Upper lobe of left lung (tissue), 6 donors: ENCODE measurements at regions not wholly inside any gene's neighbourhood (a gene's known extent, or its start where the extent isn't known, plus 50 kb on each side); places are given as distances from the start of the nearest gene placed in this dataset.
A peak's percentile ranks its signal among the peaks of the same experiment; 100 is the strongest.

ENCODE experiments used
- ATAC-seq, 2 donors: fragments of 200-7000 bp; cut with Tn5 transposase; one replicate each; pipeline ENCODE4 v1.9.1; 2022; ENCODE audit warnings: mild to moderate bottlenecking in 2 of 2, moderate library complexity in 2 of 2; ENCODE audit not compliant: low FRiP score in 2 of 2
- DNase-seq, 2 donors: peaks; one replicate each; pipeline ENCODE4 v3.0.0-alpha.2; 2019 to 2020
- H3K27ac ChIP-seq, 4 donors: fragments of 200-600 bp; sonication (generic); one replicate each; pipeline ENCODE4 v1.5.1; 2016 to 2019
- H3K27me3 ChIP-seq, 4 donors: fragments of 200-600 bp; sonication (generic); one replicate each; pipeline ENCODE4 v1.5.1; 2017 to 2019
- H3K36me3 ChIP-seq, 4 donors: fragments of 200-600 bp; sonication (generic); one replicate each; pipeline ENCODE4 v1.5.1; 2016 to 2019
- H3K4me1 ChIP-seq, 4 donors: fragments of 200-600 bp; sonication (generic); one replicate each; pipeline ENCODE4 v1.5.1; 2018 to 2019
- H3K4me3 ChIP-seq, 4 donors: fragments of 200-600 bp; sonication (generic); one replicate each; pipeline ENCODE4 v1.5.1; 2017 to 2019; ENCODE audit warnings: mild to moderate bottlenecking in 2 of 4, moderate library complexity in 1 of 4
- H3K9me3 ChIP-seq, 4 donors: fragments of 200-600 bp; sonication (generic); one replicate each; pipeline ENCODE4 v1.5.1; 2018 to 2019
- CTCF ChIP-seq, 6 experiments: fragments of 450-650 bp in 4 of 6; fragments of 200-600 bp in 2 of 6; sonication (generic) in 2 of 6; IDR thresholded peaks; one replicate each; pipeline ENCODE4 v1.5.1; 2016 to 2019; ENCODE audit warnings: antibody characterized with exemption in 6 of 6
- EP300 ChIP-seq, 4 donors: sonication (generic); formaldehyde crosslinking; IDR thresholded peaks; one replicate each; pipeline ENCODE4 v1.5.1; 2017; ENCODE audit warnings: antibody characterized with exemption in 4 of 4, control low read depth in 2 of 4
- POLR2A ChIP-seq, 4 donors: fragments of 450-650 bp; IDR thresholded peaks; one replicate each; pipeline ENCODE4 v1.5.1; 2016 to 2017; ENCODE audit warnings: antibody characterized with exemption in 4 of 4, mild to moderate bottlenecking in 2 of 4
- POLR2AphosphoS5 ChIP-seq, 2 donors: sonication (generic); formaldehyde crosslinking; IDR thresholded peaks; one replicate each; pipeline ENCODE4 v1.5.1; 2017; ENCODE audit warnings: antibody characterized with exemption in 2 of 2
- WGBS, 2 donors: methylation state at CpG; one replicate each; pipeline ENCODE4 v1.1.5; 2017 to 2018; 5-methylcytosine and 5-hydroxymethylcytosine counted together
- donor health status: DM: no; HTN: no; CAD: no; lungs with moderate emphysema.
- donor health status: DM: no; HTN: yes; CAD: no; lungs with severe emphysema.

- no peak for DNase-seq
These were observed 228.6 kb upstream of the SDK2 start for GRCh38 chr17:73872816-73873215.

GRCh38 chr17:73874008-73874720, 229.9 kb upstream of the SDK2 start:
- Histone ChIP-seq H3K4me3 (no peak overlapping the region), H3K36me3 (no peaks in the 10 kb centered on the region), H3K27ac (no peak overlapping the region), H3K4me1 (no peaks in the 10 kb centered on the region), H3K27me3 (no peaks in the 10 kb centered on the region), H3K9me3 (no peaks in the 10 kb centered on the region)
- TF ChIP-seq POLR2AphosphoS5 (IDR thresholded peaks at IDR 0.05): no peak
- no peak for TF ChIP-seq POLR2A (IDR thresholded peaks at IDR 0.05)
- TF ChIP-seq CTCF (IDR thresholded peaks at IDR 0.05): no peak
- TF ChIP-seq EP300 (IDR thresholded peaks at IDR 0.05): no peak
- WGBS, 2 donors: 73 to 81% methylated on average over 6 of the region's 6 CpGs
- DNase-seq (no peak), ATAC-seq (no peak)

More at GRCh38 chr17:73872816-73873215, 228.6 kb upstream of the SDK2 start:
- Histone ChIP-seq H3K9me3 (no peaks in the 10 kb centered on the region), H3K4me3 (no peak overlapping the region), H3K27me3 (no peaks in the 10 kb centered on the region), H3K4me1 (no peaks in the 10 kb centered on the region), H3K27ac (no peak overlapping the region), H3K36me3 (no peaks in the 10 kb centered on the region)
- WGBS, 2 donors: 81 to 85% methylated on average over 3 of the region's 3 CpGs
- TF ChIP-seq CTCF (IDR thresholded peaks at IDR 0.05) (no peak), POLR2AphosphoS5 (IDR thresholded peaks at IDR 0.05) (no peak), POLR2A (IDR thresholded peaks at IDR 0.05) (no peak), EP300 (IDR thresholded peaks at IDR 0.05) (no peak)
- ATAC-seq: no peak

GRCh38 chr17:73875346-73875745, 231.1 kb upstream of the SDK2 start:
- TF ChIP-seq EP300 (IDR thresholded peaks at IDR 0.05) (no peak), CTCF (IDR thresholded peaks at IDR 0.05) (no peak), POLR2A (IDR thresholded peaks at IDR 0.05) (no peak), POLR2AphosphoS5 (IDR thresholded peaks at IDR 0.05) (no peak)
- WGBS, 2 donors: 41 to 46% methylated on average over 3 of the region's 3 CpGs
- no peaks in the 10 kb centered on the region for H3K9me3 ChIP-seq

GRCh38 chr17:73877962-73878361, 233.7 kb upstream of the SDK2 start:
- Histone ChIP-seq H3K36me3 (no peaks in the 10 kb centered on the region), H3K27ac (no peak overlapping the region), H3K9me3 (no peaks in the 10 kb centered on the region), H3K4me1 (no peaks in the 10 kb centered on the region), H3K27me3 (no peaks in the 10 kb centered on the region), H3K4me3 (no peak overlapping the region)
- DNase-seq: peak in 1 of 2 donors; percentile 52
- TF ChIP-seq POLR2AphosphoS5 (IDR thresholded peaks at IDR 0.05): no peak
- no peak for TF ChIP-seq EP300 (IDR thresholded peaks at IDR 0.05)
- TF ChIP-seq POLR2A (IDR thresholded peaks at IDR 0.05): no peak
- no peak for TF ChIP-seq CTCF (IDR thresholded peaks at IDR 0.05)
- WGBS, 2 donors: 77 to 78% methylated on average over 6 to 9 of the region's 9 CpGs
- ATAC-seq: no peak

More at GRCh38 chr17:73875346-73875745, 231.1 kb upstream of the SDK2 start:
- Histone ChIP-seq H3K4me3 (no peak overlapping the region), H3K4me1 (no peaks in the 10 kb centered on the region), H3K27ac (no peak overlapping the region), H3K27me3 (no peaks in the 10 kb centered on the region), H3K36me3 (no peaks in the 10 kb centered on the region)
- ATAC-seq (no peak), DNase-seq (no peak)

- no peaks in the 10 kb centered on the region for H3K27me3 ChIP-seq
- DNase-seq (peak in 1 of 2 donors; percentile 65), ATAC-seq (no peak)
- no peaks in the 10 kb centered on the region for H3K4me1 ChIP-seq
- no peak overlapping the region for H3K4me3 ChIP-seq
- WGBS, 2 donors: 81 to 93% methylated on average over 9 to 14 of the region's 14 CpGs
- H3K9me3 ChIP-seq: no peaks in the 10 kb centered on the region
- no peaks in the 10 kb centered on the region for H3K36me3 ChIP-seq
- no peak overlapping the region for H3K27ac ChIP-seq
- TF ChIP-seq CTCF (IDR thresholded peaks at IDR 0.05): no peak
- no peak for TF ChIP-seq EP300 (IDR thresholded peaks at IDR 0.05)
- TF ChIP-seq POLR2AphosphoS5 (IDR thresholded peaks at IDR 0.05): no peak
- TF ChIP-seq POLR2A (IDR thresholded peaks at IDR 0.05): no peak
These were observed 234.7 kb upstream of the SDK2 start for GRCh38 chr17:73878923-73879322.
